ENCODE measurements at regions not wholly inside any gene's neighbourhood (a gene's known extent, or its start where the extent isn't known, plus 50 kb on each side); places are given as distances from the start of the nearest gene placed in this dataset.

DNA sequence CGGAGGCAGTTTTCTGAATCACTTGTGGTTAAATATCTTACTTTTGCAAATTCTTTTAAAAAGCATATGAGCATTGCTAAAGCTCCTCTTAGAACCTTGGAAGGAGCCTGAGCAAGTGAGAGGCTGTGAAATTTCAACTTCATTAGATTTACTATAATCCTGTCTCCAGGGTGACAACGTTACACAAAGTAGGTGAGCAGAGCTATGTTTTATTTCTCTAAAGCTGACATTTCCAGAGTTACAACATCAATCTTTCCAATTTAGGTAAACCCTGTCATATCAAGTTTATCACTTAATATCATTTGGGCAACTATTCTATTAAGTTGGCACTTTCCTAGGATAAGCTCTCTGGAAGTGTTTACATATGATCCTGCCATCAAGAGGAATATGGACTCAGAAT lies 544.9 kb upstream of the CBLB start:
- H3K4me3 Mint-ChIP-seq (ENCODE audit: unreplicated experiment), result no peak overlapping the region
- H3K27me3 Mint-ChIP-seq (ENCODE audit: insufficient read depth, unreplicated experiment), result no peaks in the 10 kb centered on the region
- intact Hi-C loops (cut with micrococcal nuclease), result no loop called here
- POLR2A ChIA-PET, result no interaction called here
- TF ChIP-seq, protein P1, sequence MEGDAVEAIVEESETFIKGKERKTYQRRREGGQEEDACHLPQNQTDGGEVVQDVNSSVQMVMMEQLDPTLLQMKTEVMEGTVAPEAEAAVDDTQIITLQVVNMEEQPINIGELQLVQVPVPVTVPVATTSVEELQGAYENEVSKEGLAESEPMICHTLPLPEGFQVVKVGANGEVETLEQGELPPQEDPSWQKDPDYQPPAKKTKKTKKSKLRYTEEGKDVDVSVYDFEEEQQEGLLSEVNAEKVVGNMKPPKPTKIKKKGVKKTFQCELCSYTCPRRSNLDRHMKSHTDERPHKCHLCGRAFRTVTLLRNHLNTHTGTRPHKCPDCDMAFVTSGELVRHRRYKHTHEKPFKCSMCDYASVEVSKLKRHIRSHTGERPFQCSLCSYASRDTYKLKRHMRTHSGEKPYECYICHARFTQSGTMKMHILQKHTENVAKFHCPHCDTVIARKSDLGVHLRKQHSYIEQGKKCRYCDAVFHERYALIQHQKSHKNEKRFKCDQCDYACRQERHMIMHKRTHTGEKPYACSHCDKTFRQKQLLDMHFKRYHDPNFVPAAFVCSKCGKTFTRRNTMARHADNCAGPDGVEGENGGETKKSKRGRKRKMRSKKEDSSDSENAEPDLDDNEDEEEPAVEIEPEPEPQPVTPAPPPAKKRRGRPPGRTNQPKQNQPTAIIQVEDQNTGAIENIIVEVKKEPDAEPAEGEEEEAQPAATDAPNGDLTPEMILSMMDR (IDR thresholded peaks at IDR 0.05; ENCODE audit: unreplicated experiment), result no peak
- BruUV-seq (replicated peaks), result no TSS peak
- peaks cover 5% of the 10 kb centered on the region for H3K4me1 Mint-ChIP-seq (ENCODE audit: insufficient read depth, unreplicated experiment)
- peaks cover 5% of the 10 kb centered on the region for H3K9me3 Mint-ChIP-seq (ENCODE audit: unreplicated experiment)
- CTCF ChIA-PET, result interaction anchor here (0.7 kb wide), 1 partner anchor 38 kb away, joined by 4 read pairs; no protein-coding TSS in a partner anchor
- no peaks in the 10 kb centered on the region for H3K36me3 Mint-ChIP-seq (ENCODE audit: insufficient read depth, unreplicated experiment)
- no peak for DNase-seq (ENCODE audit: unreplicated experiment)
- H3K27ac Mint-ChIP-seq (ENCODE audit: low read depth, unreplicated experiment), result no peak overlapping the region

GRCh38 chr3:106420628-106421027 lies 551.8 kb upstream of the CBLB start:
- TF ChIP-seq, protein P1 (IDR thresholded peaks at IDR 0.05; ENCODE audit: unreplicated experiment), result no peak
- no TSS peak for BruUV-seq (replicated peaks)
- Mint-ChIP-seq H3K9me3 (ENCODE audit: unreplicated experiment) (peaks cover 8% of the 10 kb centered on the region), H3K4me3 (ENCODE audit: unreplicated experiment) (no peak overlapping the region), H3K36me3 (ENCODE audit: insufficient read depth, unreplicated experiment) (peaks cover 7% of the 10 kb centered on the region), H3K27ac (ENCODE audit: low read depth, unreplicated experiment) (no peak overlapping the region), H3K27me3 (ENCODE audit: insufficient read depth, unreplicated experiment) (no peaks in the 10 kb centered on the region), H3K4me1 (ENCODE audit: insufficient read depth, unreplicated experiment) (peaks cover 22% of the 10 kb centered on the region)
- intact Hi-C loops (cut with micrococcal nuclease), result no loop called here
- DNase-seq (ENCODE audit: unreplicated experiment), result no peak
- CTCF ChIA-PET, result interaction anchor here (0.9 kb wide), 1 partner anchor 99 kb away, joined by 3 read pairs; no protein-coding TSS in a partner anchor
- POLR2A ChIA-PET, result no interaction called here

DNA sequence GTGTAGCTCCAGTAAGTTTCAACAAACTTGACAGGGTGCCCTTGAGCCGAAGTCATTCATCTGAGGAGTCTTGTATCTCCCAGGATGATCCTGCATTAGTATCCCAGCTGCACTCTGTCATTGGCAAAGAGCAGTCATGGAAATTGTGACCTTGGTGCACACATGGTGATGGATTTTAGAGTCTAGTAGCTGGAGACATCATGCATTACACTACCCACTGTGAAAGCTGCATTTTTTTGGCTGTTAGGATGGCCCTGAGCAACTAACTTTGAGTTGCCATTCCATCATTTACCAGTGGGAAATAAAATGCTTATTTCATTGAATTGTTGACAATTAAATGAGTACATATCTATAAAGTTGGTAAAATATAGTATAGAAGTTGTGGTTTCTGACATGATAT lies 552.6 kb upstream of the CBLB start:
- Mint-ChIP-seq H3K27ac (ENCODE audit: low read depth, unreplicated experiment) (no peak overlapping the region), H3K27me3 (ENCODE audit: insufficient read depth, unreplicated experiment) (no peaks in the 10 kb centered on the region), H3K4me1 (ENCODE audit: insufficient read depth, unreplicated experiment) (peaks cover 30% of the 10 kb centered on the region), H3K9me3 (ENCODE audit: unreplicated experiment) (peaks cover 8% of the 10 kb centered on the region), H3K4me3 (ENCODE audit: unreplicated experiment) (no peak overlapping the region), H3K36me3 (ENCODE audit: insufficient read depth, unreplicated experiment) (peaks cover 7% of the 10 kb centered on the region)
- intact Hi-C loops (cut with micrococcal nuclease), result no loop called here
- no peak for DNase-seq (ENCODE audit: unreplicated experiment)
- BruUV-seq (replicated peaks), result no TSS peak
- TF ChIP-seq, protein P1 (IDR thresholded peaks at IDR 0.05; ENCODE audit: unreplicated experiment), result no peak
- ChIA-PET CTCF (no interaction called here), POLR2A (no interaction called here)

GRCh38 chr3:106421909-106422308 lies 553.1 kb upstream of the CBLB start:
- intact Hi-C loops (cut with micrococcal nuclease), result no loop called here
- Mint-ChIP-seq H3K4me3 (ENCODE audit: unreplicated experiment) (no peak overlapping the region), H3K9me3 (ENCODE audit: unreplicated experiment) (peaks cover 8% of the 10 kb centered on the region), H3K27me3 (ENCODE audit: insufficient read depth, unreplicated experiment) (no peaks in the 10 kb centered on the region), H3K27ac (ENCODE audit: low read depth, unreplicated experiment) (no peak overlapping the region), H3K36me3 (ENCODE audit: insufficient read depth, unreplicated experiment) (peaks cover 7% of the 10 kb centered on the region), H3K4me1 (ENCODE audit: insufficient read depth, unreplicated experiment) (peaks cover 30% of the 10 kb centered on the region)
- no peak for DNase-seq (ENCODE audit: unreplicated experiment)
- BruUV-seq (replicated peaks), result no TSS peak
- ChIA-PET POLR2A (interaction anchor here (0.7 kb wide), 1 partner anchor 454 kb away, joined by 3 read pairs; no protein-coding TSS in a partner anchor), CTCF (no interaction called here)
- TF ChIP-seq, protein P1 (IDR thresholded peaks at IDR 0.05; ENCODE audit: unreplicated experiment), result no peak
